ENCODE measurements at regions not wholly inside any gene's neighbourhood (a gene's known extent, or its start where the extent isn't known, plus 50 kb on each side); places are given as distances from the start of the nearest gene placed in this dataset.

DNA sequence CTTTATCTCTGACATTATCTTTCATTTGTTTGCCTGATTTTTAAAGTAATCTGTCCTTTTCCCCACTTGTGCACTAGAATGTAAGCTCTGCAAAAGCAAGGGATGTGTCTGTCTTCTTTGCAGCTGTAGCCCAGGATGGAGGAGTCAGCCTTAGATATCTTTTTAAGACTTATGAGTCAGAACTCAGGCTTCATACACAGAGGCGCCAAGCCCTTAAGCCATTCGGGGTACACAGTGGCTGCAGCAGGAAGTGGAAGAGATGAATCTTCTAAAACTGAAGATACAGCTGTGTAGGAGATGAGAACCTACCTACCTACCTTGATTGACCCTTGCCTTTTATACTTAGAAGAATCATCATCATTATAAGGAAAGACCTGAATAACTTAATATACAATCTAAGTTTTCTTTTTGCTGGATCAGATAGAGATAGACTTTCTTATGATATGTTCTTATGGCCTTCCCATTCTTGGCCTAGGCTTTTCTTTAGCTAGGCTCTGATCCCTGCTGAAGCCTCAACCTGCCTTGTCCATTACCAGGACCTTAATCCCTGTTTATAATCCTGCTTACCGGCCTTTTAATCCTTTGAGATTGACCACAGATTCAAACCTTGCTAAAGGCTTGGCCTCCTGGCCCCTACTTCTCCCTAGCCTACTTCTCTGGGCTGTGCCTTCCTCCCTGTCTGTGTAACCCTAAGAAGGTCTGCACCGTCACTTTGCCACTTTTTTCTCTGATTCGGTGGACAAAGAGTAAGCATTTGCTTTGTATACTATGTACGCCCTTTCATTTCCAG is 304.5 kb downstream of the PRL start:
- Mint-ChIP-seq H3K27me3 (ENCODE audit: unreplicated experiment) (no peaks in the 10 kb centered on the region), H3K9me3 (ENCODE audit: low read depth, unreplicated experiment) (no peaks in the 10 kb centered on the region), H3K4me3 (ENCODE audit: low read depth, unreplicated experiment) (no peak overlapping the region), H3K27ac (ENCODE audit: unreplicated experiment) (no peak overlapping the region), H3K4me1 (ENCODE audit: low read depth, unreplicated experiment) (peaks cover 31% of the 10 kb centered on the region), H3K36me3 (ENCODE audit: insufficient read depth, unreplicated experiment) (no peaks in the 10 kb centered on the region)
- CTCF ChIA-PET = interaction anchor here (0.6 to 1.0 kb wide), 2 partner anchors 42 to 292 kb away, joined by 3 to 4 read pairs; no protein-coding TSS in a partner anchor
- TF ChIP-seq, protein P1, sequence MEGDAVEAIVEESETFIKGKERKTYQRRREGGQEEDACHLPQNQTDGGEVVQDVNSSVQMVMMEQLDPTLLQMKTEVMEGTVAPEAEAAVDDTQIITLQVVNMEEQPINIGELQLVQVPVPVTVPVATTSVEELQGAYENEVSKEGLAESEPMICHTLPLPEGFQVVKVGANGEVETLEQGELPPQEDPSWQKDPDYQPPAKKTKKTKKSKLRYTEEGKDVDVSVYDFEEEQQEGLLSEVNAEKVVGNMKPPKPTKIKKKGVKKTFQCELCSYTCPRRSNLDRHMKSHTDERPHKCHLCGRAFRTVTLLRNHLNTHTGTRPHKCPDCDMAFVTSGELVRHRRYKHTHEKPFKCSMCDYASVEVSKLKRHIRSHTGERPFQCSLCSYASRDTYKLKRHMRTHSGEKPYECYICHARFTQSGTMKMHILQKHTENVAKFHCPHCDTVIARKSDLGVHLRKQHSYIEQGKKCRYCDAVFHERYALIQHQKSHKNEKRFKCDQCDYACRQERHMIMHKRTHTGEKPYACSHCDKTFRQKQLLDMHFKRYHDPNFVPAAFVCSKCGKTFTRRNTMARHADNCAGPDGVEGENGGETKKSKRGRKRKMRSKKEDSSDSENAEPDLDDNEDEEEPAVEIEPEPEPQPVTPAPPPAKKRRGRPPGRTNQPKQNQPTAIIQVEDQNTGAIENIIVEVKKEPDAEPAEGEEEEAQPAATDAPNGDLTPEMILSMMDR (IDR thresholded peaks at IDR 0.05; ENCODE audit: unreplicated experiment) = no peak
- DNase-seq = no peak
- intact Hi-C loops (cut with micrococcal nuclease; ENCODE audit: unreplicated experiment) = no loop called here
- no TSS peak for BruUV-seq (replicated peaks)

DNA sequence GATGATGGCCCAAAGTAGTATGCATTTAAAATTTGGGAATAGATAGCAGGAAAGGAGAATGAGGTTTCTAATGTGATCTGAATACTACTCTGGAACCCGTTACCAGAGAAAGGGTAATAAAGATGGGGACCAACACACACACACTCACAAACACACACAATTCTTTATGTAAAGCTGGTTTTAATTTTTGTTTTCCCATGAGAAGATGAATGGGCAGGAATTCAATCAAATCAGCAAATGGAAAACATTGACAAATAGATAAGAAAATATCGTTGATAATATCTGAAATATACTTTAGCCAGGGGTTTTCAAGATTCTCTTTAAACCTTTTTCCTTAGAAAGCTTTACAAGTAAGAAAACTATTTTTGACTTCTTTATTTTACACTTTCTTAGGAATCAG is 303.0 kb downstream of the PRL start:
- Mint-ChIP-seq H3K27me3 (ENCODE audit: unreplicated experiment) (no peaks in the 10 kb centered on the region), H3K27ac (ENCODE audit: unreplicated experiment) (no peak overlapping the region), H3K9me3 (ENCODE audit: low read depth, unreplicated experiment) (no peaks in the 10 kb centered on the region), H3K36me3 (ENCODE audit: insufficient read depth, unreplicated experiment) (no peaks in the 10 kb centered on the region), H3K4me3 (ENCODE audit: low read depth, unreplicated experiment) (no peak overlapping the region), H3K4me1 (ENCODE audit: low read depth, unreplicated experiment) (peaks cover 25% of the 10 kb centered on the region)
- no peak for DNase-seq
- no TSS peak for BruUV-seq (replicated peaks)
- TF ChIP-seq, protein P1 (IDR thresholded peaks at IDR 0.05; ENCODE audit: unreplicated experiment) = no peak
- CTCF ChIA-PET = no interaction called here
- intact Hi-C loops (cut with micrococcal nuclease; ENCODE audit: unreplicated experiment) = no loop called here

DNA sequence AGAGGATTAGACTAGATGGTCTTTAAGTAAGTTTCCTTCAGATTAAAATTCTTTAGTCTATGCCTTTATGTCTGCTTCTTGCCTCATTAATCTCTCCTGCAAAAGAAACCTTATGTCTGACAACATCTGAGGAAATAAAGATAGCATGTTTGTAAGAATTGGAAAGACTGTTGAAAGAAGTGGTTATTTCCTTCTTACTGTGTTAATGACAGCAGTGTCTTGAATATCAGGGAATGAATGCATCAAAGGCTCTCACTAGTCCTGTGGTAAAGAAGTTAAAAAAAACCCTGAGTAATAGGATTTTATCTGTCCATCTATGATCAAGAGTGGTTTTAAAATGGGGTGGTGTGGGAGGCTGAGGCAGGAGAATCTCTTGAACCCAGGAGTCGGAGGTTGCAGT is 302.0 kb downstream of the PRL start:
- BruUV-seq (replicated peaks) = no TSS peak
- intact Hi-C loops (cut with micrococcal nuclease; ENCODE audit: unreplicated experiment) = no loop called here
- TF ChIP-seq, protein P1 (IDR thresholded peaks at IDR 0.05; ENCODE audit: unreplicated experiment) = no peak
- Mint-ChIP-seq H3K4me1 (ENCODE audit: low read depth, unreplicated experiment) (peaks cover 25% of the 10 kb centered on the region), H3K9me3 (ENCODE audit: low read depth, unreplicated experiment) (no peaks in the 10 kb centered on the region), H3K27me3 (ENCODE audit: unreplicated experiment) (no peaks in the 10 kb centered on the region), H3K27ac (ENCODE audit: unreplicated experiment) (no peak overlapping the region), H3K4me3 (ENCODE audit: low read depth, unreplicated experiment) (no peak overlapping the region), H3K36me3 (ENCODE audit: insufficient read depth, unreplicated experiment) (no peaks in the 10 kb centered on the region)
- no peak for DNase-seq
- CTCF ChIA-PET = no interaction called here

DNA sequence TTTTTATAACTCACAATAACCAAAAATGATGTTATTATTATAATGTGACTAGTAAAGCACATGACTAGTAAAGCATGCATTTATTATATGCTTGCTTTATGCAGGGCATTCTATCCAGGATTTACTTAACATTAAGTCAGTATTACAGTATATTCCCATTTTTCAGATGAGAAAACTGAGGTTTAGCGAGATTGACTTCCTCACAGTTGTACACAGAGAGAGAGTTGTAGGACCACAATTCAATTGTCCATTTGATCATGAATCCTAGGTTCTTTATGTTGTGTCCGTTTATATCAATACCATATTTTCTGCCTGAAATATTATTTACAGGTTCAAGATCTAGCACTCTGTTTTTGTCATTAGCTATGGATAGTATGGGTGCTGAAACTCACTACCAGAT is 301.5 kb downstream of the PRL start:
- CTCF ChIA-PET = no interaction called here
- H3K27me3 Mint-ChIP-seq (ENCODE audit: unreplicated experiment) = no peaks in the 10 kb centered on the region
- no peak overlapping the region for H3K4me3 Mint-ChIP-seq (ENCODE audit: low read depth, unreplicated experiment)
- no TSS peak for BruUV-seq (replicated peaks)
- H3K27ac Mint-ChIP-seq (ENCODE audit: unreplicated experiment) = no peak overlapping the region
- DNase-seq = no peak
- no peaks in the 10 kb centered on the region for H3K36me3 Mint-ChIP-seq (ENCODE audit: insufficient read depth, unreplicated experiment)
- H3K4me1 Mint-ChIP-seq (ENCODE audit: low read depth, unreplicated experiment) = peaks cover 25% of the 10 kb centered on the region
- H3K9me3 Mint-ChIP-seq (ENCODE audit: low read depth, unreplicated experiment) = no peaks in the 10 kb centered on the region
- intact Hi-C loops (cut with micrococcal nuclease; ENCODE audit: unreplicated experiment) = no loop called here
- TF ChIP-seq, protein P1 (IDR thresholded peaks at IDR 0.05; ENCODE audit: unreplicated experiment) = no peak

All from Calu3 (cell line).